RWPE2 (cell line): ENCODE measurements at regions not wholly inside any gene's neighbourhood (a gene's known extent, or its start where the extent isn't known, plus 50 kb on each side); places are given as distances from the start of the nearest gene placed in this dataset.
"Not testable (repeated sequence)": the region's sequence is repeated elsewhere in the genome, so short reads cannot be mapped to it uniquely, and the experiment has no call there.

Experiments used
- ATAC-seq: fragments of 200-7000 bp; cut with Tn5 transposase; 3 replicates; pipeline ENCODE4 v1.9.1; 2021; ENCODE audit warnings: low read depth
- DNase-seq: peaks from one replicate; pipeline ENCODE4 v3.0.0-alpha.2; 2020; ENCODE audit warnings: low spot score
- H3K27ac ChIP-seq: fragments of 450-650 bp; 2 replicates; pipeline ENCODE4 v1.5.1; 2017; ENCODE audit warnings: mild to moderate bottlenecking; ENCODE audit not compliant: poor library complexity, severe bottlenecking
- H3K27me3 ChIP-seq: fragments of 250-450 bp; sonication (Bioruptor Pico); 2 replicates; pipeline ENCODE4 v1.5.1; 2021; ENCODE audit warnings: mild to moderate bottlenecking, moderate library complexity; ENCODE audit not compliant: insufficient read depth, poor library complexity, severe bottlenecking
- H3K36me3 ChIP-seq: fragments of 250-450 bp; sonication (Bioruptor Pico); 2 replicates; pipeline ENCODE4 v1.5.1; 2020; ENCODE audit warnings: low read depth, mild to moderate bottlenecking, moderate library complexity
- H3K4me1 ChIP-seq: fragments of 250-450 bp; sonication (Bioruptor Pico); 2 replicates; pipeline ENCODE4 v1.5.1; 2021; ENCODE audit warnings: mild to moderate bottlenecking, moderate library complexity; ENCODE audit not compliant: insufficient read depth, poor library complexity, severe bottlenecking
- H3K4me3 ChIP-seq: fragments of 250-450 bp; sonication (Bioruptor Pico); 2 replicates; pipeline ENCODE4 v1.5.1; 2021; ENCODE audit warnings: mild to moderate bottlenecking, moderate library complexity; ENCODE audit not compliant: severe bottlenecking
- H3K9me3 ChIP-seq: fragments of 250-450 bp; sonication (Bioruptor Pico); 2 replicates; pipeline ENCODE4 v1.5.1; 2021; ENCODE audit warnings: mild to moderate bottlenecking, moderate library complexity; ENCODE audit not compliant: severe bottlenecking
- CTCF ChIP-seq: fragments of 450-650 bp; IDR thresholded peaks from one replicate; pipeline ENCODE4 v1.5.1; 2017; ENCODE audit warnings: mild to moderate bottlenecking, moderate library complexity; ENCODE audit not compliant: poor library complexity, severe bottlenecking

- Histone ChIP-seq H3K9me3 (no peaks in the 10 kb centered on the region), H3K4me3 (no peak overlapping the region), H3K4me1 (no peaks in the 10 kb centered on the region), H3K36me3 (no peaks in the 10 kb centered on the region), H3K27me3 (no peaks in the 10 kb centered on the region), H3K27ac (no peak overlapping the region)
- TF ChIP-seq CTCF = no peak
- DNase-seq (no peak), ATAC-seq (no peak)
Measured at GRCh38 chr13:88840085-88840484, 1168.9 kb downstream of the SLITRK5 start.

GRCh38 chr13:88852293-88852692, 1181.1 kb downstream of the SLITRK5 start:
- not testable (repeated sequence) for H3K36me3 ChIP-seq, DNase-seq, H3K9me3 ChIP-seq, H3K4me1 ChIP-seq, ATAC-seq, H3K27me3 ChIP-seq, H3K4me3 ChIP-seq, H3K27ac ChIP-seq

GRCh38 chr13:88857256-88857655, 1186.1 kb downstream of the SLITRK5 start:
- DNase-seq = no peak
- TF ChIP-seq CTCF = no peak
- ATAC-seq = no peak
- Histone ChIP-seq H3K27me3 (no peaks in the 10 kb centered on the region), H3K27ac (no peak overlapping the region), H3K4me3 (no peak overlapping the region), H3K4me1 (no peaks in the 10 kb centered on the region), H3K36me3 (no peaks in the 10 kb centered on the region), H3K9me3 (no peaks in the 10 kb centered on the region)

GRCh38 chr13:88862095-88862620, 1191.0 kb downstream of the SLITRK5 start:
- DNase-seq = no peak
- TF ChIP-seq CTCF = no peak

GRCh38 chr13:88863116-88863515, 1191.9 kb downstream of the SLITRK5 start:
- Histone ChIP-seq H3K4me3 (no peak overlapping the region), H3K36me3 (no peaks in the 10 kb centered on the region), H3K27ac (no peak overlapping the region), H3K9me3 (no peaks in the 10 kb centered on the region), H3K27me3 (no peaks in the 10 kb centered on the region), H3K4me1 (no peaks in the 10 kb centered on the region)
- TF ChIP-seq CTCF = no peak
- no peak for ATAC-seq
- DNase-seq = no peak

More at GRCh38 chr13:88862095-88862620, 1191.0 kb downstream of the SLITRK5 start:
- no peaks in the 10 kb centered on the region for H3K9me3 ChIP-seq
- no peak overlapping the region for H3K27ac ChIP-seq
- no peak overlapping the region for H3K4me3 ChIP-seq
- no peaks in the 10 kb centered on the region for H3K36me3 ChIP-seq
- H3K4me1 ChIP-seq = no peaks in the 10 kb centered on the region
- no peak for ATAC-seq
- no peaks in the 10 kb centered on the region for H3K27me3 ChIP-seq
